ENCODE measurements at regions not wholly inside any gene's neighbourhood (a gene's known extent, or its start where the extent isn't known, plus 50 kb on each side); places are given as distances from the start of the nearest gene placed in this dataset.

DNA sequence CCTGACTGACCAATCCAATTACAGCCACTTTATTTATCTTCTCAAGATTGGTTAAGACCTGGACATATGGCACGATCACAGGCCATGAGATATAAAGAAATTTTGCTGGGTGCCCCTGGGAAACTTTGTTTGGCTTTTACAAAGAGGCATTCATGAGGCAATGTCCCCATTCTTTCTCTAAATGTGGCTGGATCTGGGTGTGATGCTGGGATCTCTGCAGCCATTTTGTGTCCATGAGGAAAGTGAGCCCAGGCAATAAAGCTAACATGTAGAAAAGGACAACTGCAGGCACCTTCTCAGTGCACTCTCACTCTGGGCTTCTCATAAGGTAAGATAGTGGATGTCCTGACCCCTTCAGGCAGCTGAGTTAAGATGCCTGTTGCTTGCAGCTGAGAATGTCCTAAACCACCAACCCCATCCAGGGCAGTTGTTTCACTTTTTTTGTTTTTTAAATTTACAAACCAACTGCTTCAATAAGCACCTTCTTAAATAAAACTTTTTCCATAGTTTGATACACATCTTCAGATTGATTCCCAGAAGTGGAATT, 372.3 kb downstream of the MIAT start:
- TF ChIP-seq, protein P1, sequence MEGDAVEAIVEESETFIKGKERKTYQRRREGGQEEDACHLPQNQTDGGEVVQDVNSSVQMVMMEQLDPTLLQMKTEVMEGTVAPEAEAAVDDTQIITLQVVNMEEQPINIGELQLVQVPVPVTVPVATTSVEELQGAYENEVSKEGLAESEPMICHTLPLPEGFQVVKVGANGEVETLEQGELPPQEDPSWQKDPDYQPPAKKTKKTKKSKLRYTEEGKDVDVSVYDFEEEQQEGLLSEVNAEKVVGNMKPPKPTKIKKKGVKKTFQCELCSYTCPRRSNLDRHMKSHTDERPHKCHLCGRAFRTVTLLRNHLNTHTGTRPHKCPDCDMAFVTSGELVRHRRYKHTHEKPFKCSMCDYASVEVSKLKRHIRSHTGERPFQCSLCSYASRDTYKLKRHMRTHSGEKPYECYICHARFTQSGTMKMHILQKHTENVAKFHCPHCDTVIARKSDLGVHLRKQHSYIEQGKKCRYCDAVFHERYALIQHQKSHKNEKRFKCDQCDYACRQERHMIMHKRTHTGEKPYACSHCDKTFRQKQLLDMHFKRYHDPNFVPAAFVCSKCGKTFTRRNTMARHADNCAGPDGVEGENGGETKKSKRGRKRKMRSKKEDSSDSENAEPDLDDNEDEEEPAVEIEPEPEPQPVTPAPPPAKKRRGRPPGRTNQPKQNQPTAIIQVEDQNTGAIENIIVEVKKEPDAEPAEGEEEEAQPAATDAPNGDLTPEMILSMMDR (IDR thresholded peaks at IDR 0.05; ENCODE audit: borderline replicate concordance): no peak
- Histone ChIP-seq H3K4me1 (no peaks in the 10 kb centered on the region), H3K4me3 (no peak overlapping the region), H3K9me3 (replicated peaks) (peaks cover 4% of the 10 kb centered on the region), H3K36me3 (no peaks in the 10 kb centered on the region), H3K27me3 (ENCODE audit: low read depth) (peaks cover 48% of the 10 kb centered on the region), H3K27ac (replicated peaks) (no peak overlapping the region)
- DNase-seq: no peak
- intact Hi-C loops (cut with micrococcal nuclease): no loop called here

DNA sequence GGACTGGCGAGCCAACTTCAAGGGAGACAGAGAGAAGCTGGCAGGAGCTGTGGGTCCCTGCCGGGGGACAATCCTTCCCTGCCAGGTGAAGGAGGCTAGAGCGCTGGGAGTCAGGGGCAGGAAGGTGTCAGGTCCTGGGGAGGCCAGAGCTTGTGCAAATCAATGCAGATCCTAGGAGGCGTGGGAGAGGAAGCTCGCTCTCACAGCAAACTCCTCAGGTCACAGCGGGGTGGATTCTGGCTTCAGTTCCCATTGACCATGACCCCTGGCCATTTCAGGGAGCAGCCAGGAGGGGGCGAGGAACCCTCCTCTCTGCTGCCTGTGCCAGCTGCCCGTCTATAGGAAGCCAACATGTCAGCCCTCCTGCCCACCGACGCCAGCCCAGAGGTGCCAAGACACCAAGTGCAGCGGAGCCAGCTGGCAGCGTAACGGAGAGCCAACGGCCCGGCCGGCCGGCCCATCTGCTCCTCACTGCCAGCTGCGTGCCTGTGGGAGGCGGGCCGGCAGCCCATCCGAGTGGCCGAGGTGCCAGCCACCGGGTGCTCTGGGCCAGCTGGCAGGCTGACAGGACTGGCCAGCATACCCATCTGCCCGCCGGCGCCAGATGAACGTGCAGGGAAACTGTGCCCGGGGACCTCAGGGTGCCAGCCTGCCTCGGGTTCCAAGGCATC, 374.8 kb downstream of the MIAT start:
- no peak overlapping the region for H3K27ac ChIP-seq (replicated peaks)
- intact Hi-C loops (cut with micrococcal nuclease): no loop called here
- H3K36me3 ChIP-seq: no peaks in the 10 kb centered on the region
- peaks cover 4% of the 10 kb centered on the region for H3K9me3 ChIP-seq (replicated peaks)
- TF ChIP-seq, protein P1 (IDR thresholded peaks at IDR 0.05; ENCODE audit: borderline replicate concordance): peak; percentile 17
- DNase-seq: no peak
- peaks cover 71% of the 10 kb centered on the region for H3K27me3 ChIP-seq (ENCODE audit: low read depth)
- H3K4me1 ChIP-seq: no peaks in the 10 kb centered on the region
- no peak overlapping the region for H3K4me3 ChIP-seq

DNA sequence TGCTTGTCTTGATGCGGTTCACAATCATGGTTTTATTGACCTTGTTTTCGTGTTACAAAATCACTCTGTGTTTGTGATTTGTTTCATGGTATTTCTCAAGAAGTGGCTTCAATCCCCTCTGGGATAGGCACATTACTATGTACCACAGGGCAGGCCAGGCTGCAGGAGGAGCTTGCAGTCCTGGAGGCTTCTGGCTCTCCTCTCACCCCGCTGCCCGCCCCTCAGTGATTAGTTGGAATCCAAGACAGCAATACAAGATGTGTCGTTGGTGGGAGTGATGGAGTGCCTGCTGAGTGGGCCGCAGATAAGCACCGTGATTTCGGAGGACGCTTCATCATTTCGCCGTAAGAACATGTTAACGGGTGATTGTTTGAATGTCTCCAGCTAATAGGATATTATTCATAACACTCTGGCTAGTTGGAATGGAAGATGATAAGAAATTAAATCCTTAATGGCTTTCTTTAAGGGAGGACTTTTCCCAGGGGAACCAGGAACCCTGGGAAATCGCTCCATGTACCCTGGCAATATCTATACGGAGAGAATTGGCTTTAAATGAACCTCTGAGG, 384.4 kb downstream of the MIAT start:
- DNase-seq: no peak
- Histone ChIP-seq H3K36me3 (no peaks in the 10 kb centered on the region), H3K4me1 (no peaks in the 10 kb centered on the region), H3K27ac (replicated peaks) (no peak overlapping the region), H3K9me3 (replicated peaks) (no peaks in the 10 kb centered on the region), H3K27me3 (ENCODE audit: low read depth) (peaks cover 87% of the 10 kb centered on the region), H3K4me3 (no peak overlapping the region)
- intact Hi-C loops (cut with micrococcal nuclease): no loop called here
- TF ChIP-seq, protein P1 (IDR thresholded peaks at IDR 0.05; ENCODE audit: borderline replicate concordance): no peak

DNA sequence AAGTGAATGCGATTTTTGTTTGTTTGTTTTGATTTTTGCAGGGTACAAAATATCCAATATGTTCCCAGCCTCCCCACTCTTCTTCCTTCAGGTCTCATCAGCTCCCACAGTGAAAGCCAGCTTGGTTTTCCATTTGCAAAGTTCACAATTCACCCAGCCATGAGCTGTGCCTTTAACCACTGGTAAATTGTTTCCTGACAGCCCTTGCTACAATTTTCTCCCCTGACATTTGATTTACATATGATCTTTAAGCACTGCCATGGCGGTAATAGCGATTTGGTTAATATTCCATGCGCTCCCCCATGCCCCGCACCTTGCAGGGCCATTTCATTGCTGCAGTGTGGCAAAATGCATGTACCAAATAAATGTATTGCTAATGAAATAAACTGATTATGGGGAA, 385.9 kb downstream of the MIAT start:
- no peak for DNase-seq
- TF ChIP-seq, protein P1 (IDR thresholded peaks at IDR 0.05; ENCODE audit: borderline replicate concordance): no peak
- intact Hi-C loops (cut with micrococcal nuclease): no loop called here
- Histone ChIP-seq H3K27ac (replicated peaks) (no peak overlapping the region), H3K27me3 (ENCODE audit: low read depth) (peaks cover 76% of the 10 kb centered on the region), H3K9me3 (replicated peaks) (no peaks in the 10 kb centered on the region), H3K36me3 (no peaks in the 10 kb centered on the region), H3K4me1 (no peaks in the 10 kb centered on the region), H3K4me3 (no peak overlapping the region)

DNA sequence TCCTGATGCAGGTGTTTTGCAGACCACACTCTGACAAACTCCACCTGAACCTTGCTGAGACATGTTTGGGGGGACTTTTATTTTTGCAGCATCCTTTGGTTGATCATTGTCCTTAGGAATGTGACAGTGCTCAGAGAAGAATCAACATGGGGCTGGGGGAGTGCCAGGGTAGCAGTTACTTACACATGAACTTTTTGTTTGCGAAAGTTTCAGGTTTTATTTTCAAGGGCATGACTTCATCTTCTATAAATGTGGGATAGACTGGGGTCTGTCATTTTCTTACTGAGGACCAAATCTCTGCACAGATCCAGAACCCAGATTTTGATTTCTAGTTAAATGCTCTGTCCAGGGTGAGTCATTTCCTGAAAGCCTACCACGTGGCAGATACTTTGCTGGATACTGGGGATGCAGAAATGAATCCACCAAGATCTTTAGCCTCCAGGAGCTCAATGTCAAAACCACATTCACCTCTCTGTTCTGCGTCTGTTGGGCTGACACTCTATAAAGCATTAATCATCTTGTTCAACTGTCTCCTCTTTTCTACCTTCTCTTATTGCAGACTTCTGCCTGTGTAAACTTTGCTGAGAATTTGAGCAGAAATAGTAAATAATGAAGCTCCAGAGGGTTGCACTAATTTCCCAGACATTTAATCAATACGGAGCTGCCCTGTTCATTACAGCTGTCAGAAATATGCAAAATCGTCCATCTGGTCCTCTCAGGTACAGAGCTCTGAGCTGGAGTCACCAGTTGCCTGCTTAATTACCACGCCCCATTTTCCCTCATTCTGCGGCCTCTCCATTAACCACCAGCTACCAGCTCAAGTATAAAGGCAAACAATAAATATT, 387.9 kb downstream of the MIAT start:
- DNase-seq: no peak
- no peaks in the 10 kb centered on the region for H3K36me3 ChIP-seq
- TF ChIP-seq, protein P1 (IDR thresholded peaks at IDR 0.05; ENCODE audit: borderline replicate concordance): no peak
- intact Hi-C loops (cut with micrococcal nuclease): no loop called here
- H3K27me3 ChIP-seq (ENCODE audit: low read depth): peaks cover 55% of the 10 kb centered on the region
- no peak overlapping the region for H3K4me3 ChIP-seq
- no peaks in the 10 kb centered on the region for H3K9me3 ChIP-seq (replicated peaks)
- no peaks in the 10 kb centered on the region for H3K4me1 ChIP-seq
- no peak overlapping the region for H3K27ac ChIP-seq (replicated peaks)

All from left ventricle myocardium inferior (tissue), 1 donor.